Fibroblast of lung (primary cell): ENCODE measurements at regions not wholly inside any gene's neighbourhood (a gene's known extent, or its start where the extent isn't known, plus 50 kb on each side); places are given as distances from the start of the nearest gene placed in this dataset.

Source experiments
- DNase-seq, 2 donors: peaks; one replicate each; pipeline versions ENCODE4 v3.0.0 to v3.0.0-alpha.2; 2010; ENCODE audit warnings: low read depth in 2 of 2
- H2AFZ ChIP-seq: 2 replicates; pipeline ENCODE4 v1.5.1; 2012; ENCODE audit warnings: low read length, control low read depth, inconsistent platforms
- H3K27ac ChIP-seq: 2 replicates; pipeline ENCODE4 v1.5.1; 2011; ENCODE audit warnings: low read length, control low read depth; ENCODE audit not compliant: insufficient read depth
- H3K27me3 ChIP-seq: 2 replicates; pipeline ENCODE4 v1.5.1; 2011; ENCODE audit warnings: mild to moderate bottlenecking, low read length; ENCODE audit not compliant: control insufficient read depth, insufficient read depth
- H3K36me3 ChIP-seq: 2 replicates; pipeline ENCODE4 v1.5.1; 2011; ENCODE audit warnings: low read length; ENCODE audit not compliant: control insufficient read depth, insufficient read depth
- H3K4me1 ChIP-seq: 2 replicates; pipeline ENCODE4 v1.5.1; 2011; ENCODE audit warnings: low read length; ENCODE audit not compliant: control insufficient read depth, insufficient read depth; ENCODE audit errors: extremely low read depth
- H3K4me2 ChIP-seq: 2 replicates; pipeline ENCODE4 v1.5.1; 2011; ENCODE audit warnings: low read length, control low read depth; ENCODE audit not compliant: insufficient read depth; ENCODE audit errors: extremely low read depth
- H3K4me3 ChIP-seq, 4 experiments: fragments of 200-600 bp in 1 of 4; sonication (generic) in 1 of 4; replicated peaks in 1 of 4; 2 replicates each; pipeline ENCODE4 v1.5.1; 2011 to 2016; ENCODE audit warnings: low read length in 4 of 4, low read depth in 3 of 4, mild to moderate bottlenecking in 3 of 4, control low read depth in 2 of 4, inconsistent platforms in 1 of 4, mixed read lengths in 1 of 4; ENCODE audit not compliant: insufficient read depth in 1 of 4; ENCODE audit errors: control extremely low read depth in 1 of 4
- H3K79me2 ChIP-seq: 2 replicates; pipeline ENCODE4 v1.5.1; 2012; ENCODE audit warnings: mild to moderate bottlenecking, low read length, inconsistent platforms; ENCODE audit not compliant: control insufficient read depth, insufficient read depth
- H3K9ac ChIP-seq: 2 replicates; pipeline ENCODE4 v1.5.1; 2011; ENCODE audit warnings: mild to moderate bottlenecking, low read length, control low read depth; ENCODE audit not compliant: insufficient read depth
- H3K9me3 ChIP-seq: 2 replicates; pipeline ENCODE4 v1.5.1; 2012; ENCODE audit warnings: low read depth, low read length; ENCODE audit not compliant: control insufficient read depth, insufficient read depth
- H4K20me1 ChIP-seq: 2 replicates; pipeline ENCODE4 v1.5.1; 2011; ENCODE audit warnings: low read length; ENCODE audit not compliant: control insufficient read depth, insufficient read depth; ENCODE audit errors: extremely low read depth
- CTCF ChIP-seq, 2 donors: IDR thresholded peaks in 1 of 2; conservative IDR thresholded peaks in 1 of 2; 1 replicate in 1 of 2; 2 replicates in 1 of 2; pipeline ENCODE4 v1.5.1; 2011 to 2012; ENCODE audit warnings: low read length in 2 of 2, control low read depth in 1 of 2, inconsistent platforms in 1 of 2, low read depth in 1 of 2, mild to moderate bottlenecking in 1 of 2
- EZH2 ChIP-seq: IDR thresholded peaks from 2 replicates; pipeline ENCODE4 v1.5.1; 2012; ENCODE audit warnings: low read length, control low read depth, mild to moderate bottlenecking; ENCODE audit errors: missing control alignments

- Histone ChIP-seq H3K9me3 (no peaks in the 10 kb centered on the region), H2AFZ (no peak overlapping the region), H3K9ac (no peak overlapping the region), H3K36me3 (no peaks in the 10 kb centered on the region), H3K4me3 (no peak overlapping the region), H3K4me2 (no peak overlapping the region), H3K79me2 (no peaks in the 10 kb centered on the region), H4K20me1 (no peaks in the 10 kb centered on the region), H3K27ac (no peak overlapping the region), H3K27me3 (no peaks in the 10 kb centered on the region), H3K4me1 (no peaks in the 10 kb centered on the region)
- TF ChIP-seq EZH2 (no peak), CTCF (conservative IDR thresholded peaks at IDR 0.05 in 1 of 2, IDR thresholded peaks at IDR 0.05 in 1 of 2; ENCODE audit: low read depth in 1 of 2, low read length in 2 of 2) (no peak)
- no peak for DNase-seq
These were observed 184.4 kb upstream of the TOX3 start for GRCh38 chr16:52731219-52731875.

- no peak overlapping the region for H3K4me3 ChIP-seq
- H3K27me3 ChIP-seq: no peaks in the 10 kb centered on the region
- H3K4me1 ChIP-seq: no peaks in the 10 kb centered on the region
- no peaks in the 10 kb centered on the region for H3K9me3 ChIP-seq
- no peak overlapping the region for H3K9ac ChIP-seq
- H2AFZ ChIP-seq: no peak overlapping the region
- no peak for DNase-seq
- H4K20me1 ChIP-seq: no peaks in the 10 kb centered on the region
- no peak for TF ChIP-seq CTCF (conservative IDR thresholded peaks at IDR 0.05 in 1 of 2, IDR thresholded peaks at IDR 0.05 in 1 of 2; ENCODE audit: low read depth in 1 of 2, low read length in 2 of 2)
- TF ChIP-seq EZH2: no peak
- no peaks in the 10 kb centered on the region for H3K79me2 ChIP-seq
- no peaks in the 10 kb centered on the region for H3K36me3 ChIP-seq
- H3K4me2 ChIP-seq: no peak overlapping the region
- no peak overlapping the region for H3K27ac ChIP-seq
These were observed 182.8 kb upstream of the TOX3 start for GRCh38 chr16:52729731-52730130.

GRCh38 chr16:52727849-52728248 lies 180.9 kb upstream of the TOX3 start:
- Histone ChIP-seq H3K79me2 (no peaks in the 10 kb centered on the region), H3K27ac (no peak overlapping the region), H3K4me2 (no peak overlapping the region), H3K27me3 (no peaks in the 10 kb centered on the region), H3K9me3 (no peaks in the 10 kb centered on the region), H4K20me1 (no peaks in the 10 kb centered on the region), H3K36me3 (no peaks in the 10 kb centered on the region), H3K4me3 (no peak overlapping the region), H3K9ac (no peak overlapping the region), H2AFZ (no peak overlapping the region), H3K4me1 (no peaks in the 10 kb centered on the region)
- TF ChIP-seq EZH2 (no peak), CTCF (conservative IDR thresholded peaks at IDR 0.05 in 1 of 2, IDR thresholded peaks at IDR 0.05 in 1 of 2; ENCODE audit: low read depth in 1 of 2, low read length in 2 of 2) (no peak)
- no peak for DNase-seq
